ENCODE measurements at regions not wholly inside any gene's neighbourhood (a gene's known extent, or its start where the extent isn't known, plus 50 kb on each side); places are given as distances from the start of the nearest gene placed in this dataset.
"Not testable (repeated sequence)": the region's sequence is repeated elsewhere in the genome, so short reads cannot be mapped to it uniquely, and the experiment has no call there.

- no peak for DNase-seq
These were observed 191.9 kb downstream of the C7orf25 start for GRCh38 chr7:42720012-42720411.

DNA sequence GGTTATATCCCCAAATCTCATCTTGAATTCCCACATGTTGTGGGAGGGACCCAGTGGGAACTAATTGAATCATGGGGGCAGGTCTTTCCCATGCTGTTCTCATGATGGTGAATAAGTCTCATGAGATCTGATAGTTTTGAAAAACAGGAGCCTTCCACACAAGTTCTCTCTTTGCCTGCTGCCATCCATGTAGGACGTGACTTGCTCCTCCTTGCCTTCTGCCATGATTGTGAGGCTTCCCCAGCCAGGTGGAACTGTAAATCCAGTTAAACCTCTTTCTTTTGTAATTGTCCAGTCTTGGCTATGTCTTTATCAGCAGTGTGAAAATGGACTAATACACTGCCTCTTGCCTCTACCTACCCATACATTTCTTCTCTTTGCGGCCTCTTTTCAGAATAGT is 193.4 kb downstream of the C7orf25 start:
- not testable (repeated sequence) for DNase-seq

DNA sequence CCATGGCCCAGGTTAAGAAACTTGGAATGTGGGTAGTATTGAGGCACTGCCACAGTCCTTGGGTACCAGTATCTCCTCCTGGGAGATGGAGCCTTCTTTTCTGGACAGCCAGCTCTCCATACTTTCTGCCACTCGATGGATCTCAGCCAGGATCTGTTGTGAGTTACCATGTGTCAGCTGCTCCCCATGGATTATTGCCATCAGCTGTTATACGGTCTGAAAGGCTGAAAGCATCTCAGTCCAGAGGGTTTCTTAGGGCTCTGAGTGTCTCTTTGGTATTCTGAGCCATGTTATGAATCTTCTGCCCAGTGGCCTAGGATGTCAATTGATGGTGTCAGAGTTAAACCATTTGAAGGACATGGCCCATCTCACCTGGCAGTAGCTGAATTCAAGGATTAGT is 197.5 kb downstream of the C7orf25 start:
- DNase-seq = no peak

- no peak for DNase-seq
These were observed 202.6 kb downstream of the C7orf25 start for GRCh38 chr7:42709284-42709683.

- no peak for DNase-seq
These were observed 207.2 kb downstream of the C7orf25 start for GRCh38 chr7:42704710-42705109.

GRCh38 chr7:42702647-42703046 is 209.2 kb downstream of the C7orf25 start:
- no peak for DNase-seq

- DNase-seq = no peak
These were observed 211.2 kb downstream of the C7orf25 start for GRCh38 chr7:42700406-42701327.

GRCh38 chr7:42699380-42700178 is 212.3 kb downstream of the C7orf25 start:
- no peak for DNase-seq

- no peak for DNase-seq
These were observed 213.1 kb downstream of the C7orf25 start for GRCh38 chr7:42698600-42699374.

GRCh38 chr7:42694894-42695507 is 216.9 kb downstream of the C7orf25 start:
- DNase-seq = no peak

DNA sequence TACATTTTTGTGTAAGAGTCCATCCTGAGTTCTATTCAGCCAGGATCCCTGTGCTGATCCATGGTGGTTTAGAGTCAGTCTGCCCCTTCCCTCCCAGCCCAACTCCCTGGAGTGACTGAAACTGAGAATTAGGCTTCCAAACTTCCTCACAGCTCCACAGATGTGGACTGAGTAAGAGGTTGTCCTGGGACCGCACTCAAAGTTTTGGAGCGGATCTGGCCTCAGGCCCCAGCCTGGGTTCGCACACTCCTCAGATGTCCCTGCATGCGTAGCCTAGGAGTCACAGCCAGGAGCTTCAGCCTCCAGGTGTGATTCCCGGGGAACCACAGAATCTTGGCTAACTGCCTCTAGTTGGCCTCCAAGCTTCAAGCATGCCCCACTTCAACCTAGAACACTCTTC is 218.1 kb downstream of the C7orf25 start:
- DNase-seq = no peak

DNA sequence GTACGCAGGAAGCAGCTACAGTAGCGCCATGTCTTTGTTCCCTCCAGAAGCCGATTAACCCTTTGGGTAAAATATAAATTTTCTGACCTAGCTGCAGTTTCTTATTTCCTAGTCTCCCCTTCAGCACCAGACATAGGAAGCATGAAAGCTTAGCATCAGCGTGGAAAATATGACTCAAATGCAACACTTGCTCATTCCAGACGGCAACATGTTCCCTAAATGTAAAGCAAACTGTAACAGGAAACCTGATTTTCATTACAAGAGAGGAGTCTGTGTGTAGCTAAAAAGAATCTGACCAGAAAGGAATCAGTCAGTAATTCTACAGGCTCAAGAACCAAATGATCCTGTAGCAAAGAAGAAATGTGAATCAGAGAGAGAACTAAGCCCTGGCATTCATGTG is 219.2 kb downstream of the C7orf25 start:
- DNase-seq = no peak

DNA sequence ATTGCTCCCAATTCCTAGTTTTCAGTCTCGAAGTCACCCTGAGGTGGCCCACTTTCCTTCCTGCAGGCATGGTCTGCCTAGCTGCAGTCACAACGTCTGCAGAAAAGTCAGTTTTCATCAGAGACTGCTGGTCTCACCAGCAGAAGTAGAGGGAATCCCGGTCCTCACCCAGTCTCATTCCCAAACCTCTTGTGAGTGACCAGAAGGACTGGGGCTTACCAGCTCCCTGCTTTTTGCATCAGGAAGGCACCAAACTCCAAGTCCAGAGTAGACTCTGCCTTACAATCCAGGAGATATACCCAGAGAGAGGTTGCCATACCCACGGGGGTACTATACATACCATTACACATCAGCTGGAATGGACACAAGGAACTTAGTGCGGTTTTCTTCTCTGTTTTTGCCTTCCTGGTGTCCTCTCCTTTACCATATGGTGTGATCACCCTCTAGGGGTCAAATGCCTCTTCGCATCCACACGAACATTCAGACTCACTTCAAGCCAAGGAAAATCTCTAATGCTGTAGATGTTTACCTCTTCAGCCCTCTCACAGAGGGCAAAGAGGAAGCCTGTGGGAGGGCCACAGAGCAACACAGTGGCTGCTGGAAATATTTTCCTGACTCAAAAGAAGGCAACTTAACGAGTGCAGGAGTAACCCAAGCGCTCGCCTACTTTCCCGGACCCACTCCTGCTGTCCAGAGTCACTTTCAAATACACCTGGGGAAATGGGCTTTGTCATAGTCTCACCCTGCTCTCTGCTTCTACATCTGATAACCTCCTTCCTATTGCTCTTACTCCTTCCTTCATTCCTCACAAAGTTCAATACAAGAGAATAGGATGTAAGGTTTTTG is 220.9 kb downstream of the C7orf25 start:
- DNase-seq = no peak

DNA sequence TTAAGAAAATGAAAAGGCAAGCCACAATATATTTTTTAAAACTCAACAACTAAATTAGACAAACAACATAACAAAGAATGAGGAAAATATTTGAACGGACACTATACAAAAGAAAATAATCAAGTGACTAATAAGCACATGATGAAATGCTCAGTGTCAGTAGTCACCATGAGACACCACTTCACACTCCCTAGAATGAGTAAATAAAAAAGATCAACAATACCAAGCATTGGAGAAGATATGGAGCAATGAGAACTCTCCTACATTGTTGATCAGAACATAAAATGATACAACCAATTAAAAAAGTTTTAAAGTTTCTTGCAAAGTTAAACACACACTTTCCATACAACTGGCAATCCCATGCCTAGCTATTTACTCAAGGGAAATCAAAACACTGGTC is 222.2 kb downstream of the C7orf25 start:
- no peak for DNase-seq

DNA sequence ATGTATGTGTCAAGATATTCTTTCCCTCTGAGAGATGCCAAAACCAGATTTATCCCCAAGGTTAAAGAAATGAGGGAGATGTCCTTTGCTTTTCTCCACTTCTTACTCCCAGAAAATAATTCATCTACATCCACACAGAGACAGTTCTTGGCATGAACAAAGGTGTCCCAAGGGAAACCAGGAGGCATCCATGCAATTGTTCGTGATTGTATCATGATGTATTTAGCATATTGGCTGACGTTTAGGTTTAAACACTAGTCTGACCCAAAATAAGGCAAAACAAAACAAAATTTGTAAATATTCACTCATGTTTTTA is 223.9 kb downstream of the C7orf25 start:
- DNase-seq = no peak

GRCh38 chr7:42687211-42688055 is 224.4 kb downstream of the C7orf25 start:
- DNase-seq = no peak

DNA sequence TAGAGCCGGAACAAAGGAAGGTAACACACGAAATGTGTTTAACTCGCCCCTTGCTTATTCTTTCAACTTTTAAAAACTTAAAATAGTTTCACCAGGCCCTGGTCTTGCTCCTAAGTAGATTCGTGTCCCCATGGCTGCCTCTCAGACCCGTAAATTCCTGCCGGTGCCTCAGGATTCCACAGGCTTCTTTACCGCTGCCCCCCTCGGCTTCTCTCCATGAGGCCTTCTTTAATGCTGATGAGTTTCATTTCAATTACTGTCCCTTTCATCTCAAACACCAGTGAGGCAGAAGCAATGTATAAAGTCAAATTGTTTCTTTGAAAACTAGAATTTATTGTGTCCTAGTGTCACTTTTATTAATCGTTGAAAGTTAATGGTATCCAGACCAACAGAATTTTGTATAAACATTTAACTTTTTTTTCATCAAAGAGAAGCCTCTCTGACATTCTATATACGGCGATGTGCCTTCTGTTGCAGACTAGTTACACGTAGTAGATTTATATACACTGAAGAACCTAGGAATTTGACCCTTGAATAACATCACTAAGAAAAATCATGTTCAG is 225.2 kb downstream of the C7orf25 start:
- no peak for DNase-seq

GRCh38 chr7:42685911-42686310 is 226.0 kb downstream of the C7orf25 start:
- DNase-seq = no peak

DNA sequence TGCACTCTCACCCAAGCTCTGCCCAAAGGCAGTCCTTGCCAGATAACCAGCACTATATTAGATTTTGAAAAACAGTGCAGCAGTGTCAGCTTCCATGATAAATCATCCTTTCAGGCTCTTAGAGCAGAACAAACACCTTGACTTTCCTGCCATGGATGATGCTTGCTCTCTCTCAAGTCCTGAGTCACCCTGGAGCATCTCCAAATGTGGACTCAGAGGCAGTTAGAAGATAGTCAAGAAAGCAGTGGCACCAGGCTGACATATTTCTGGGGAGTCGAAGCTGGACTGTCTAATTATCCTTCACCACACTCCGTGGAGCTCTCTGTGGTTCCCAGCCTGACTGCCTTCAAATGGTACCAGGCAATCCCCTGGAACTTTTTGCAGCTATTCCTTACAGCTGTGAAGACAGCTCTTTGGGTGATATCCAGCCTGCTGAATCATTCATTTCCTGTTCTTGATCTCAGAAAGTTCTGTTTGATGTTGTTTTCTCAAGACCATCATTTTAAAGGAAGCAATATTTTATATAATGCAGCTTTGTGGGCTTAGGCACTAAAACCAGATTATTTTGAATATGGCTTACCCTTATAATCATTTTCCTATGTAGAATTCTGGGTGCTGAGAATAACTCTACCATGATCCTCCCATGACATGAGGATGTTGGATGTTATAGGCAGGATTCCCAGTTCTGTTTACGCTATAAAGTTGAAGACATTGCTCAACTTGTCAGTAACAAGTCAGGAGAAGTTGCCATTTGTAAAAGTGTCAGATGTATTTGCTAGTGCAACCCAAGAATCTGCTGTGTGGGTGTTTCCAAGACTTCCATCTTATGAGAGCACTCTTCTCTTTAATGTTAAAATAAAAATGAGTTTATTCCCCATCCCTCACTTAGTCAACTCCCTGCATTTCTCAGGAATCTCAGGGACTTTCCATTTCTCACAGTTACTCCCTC is 233.8 kb downstream of the C7orf25 start:
- no peak for DNase-seq
